Fibroblast of lung (primary cell): ENCODE measurements at regions not wholly inside any gene's neighbourhood (a gene's known extent, or its start where the extent isn't known, plus 50 kb on each side); places are given as distances from the start of the nearest gene placed in this dataset.

Source experiments
- DNase-seq, 2 donors: peaks; one replicate each; pipeline versions ENCODE4 v3.0.0 to v3.0.0-alpha.2; 2010; ENCODE audit warnings: low read depth in 2 of 2
- H2AFZ ChIP-seq: 2 replicates; pipeline ENCODE4 v1.5.1; 2012; ENCODE audit warnings: low read length, control low read depth, inconsistent platforms
- H3K27ac ChIP-seq: 2 replicates; pipeline ENCODE4 v1.5.1; 2011; ENCODE audit warnings: low read length, control low read depth; ENCODE audit not compliant: insufficient read depth
- H3K27me3 ChIP-seq: 2 replicates; pipeline ENCODE4 v1.5.1; 2011; ENCODE audit warnings: mild to moderate bottlenecking, low read length; ENCODE audit not compliant: control insufficient read depth, insufficient read depth
- H3K36me3 ChIP-seq: 2 replicates; pipeline ENCODE4 v1.5.1; 2011; ENCODE audit warnings: low read length; ENCODE audit not compliant: control insufficient read depth, insufficient read depth
- H3K4me1 ChIP-seq: 2 replicates; pipeline ENCODE4 v1.5.1; 2011; ENCODE audit warnings: low read length; ENCODE audit not compliant: control insufficient read depth, insufficient read depth; ENCODE audit errors: extremely low read depth
- H3K4me2 ChIP-seq: 2 replicates; pipeline ENCODE4 v1.5.1; 2011; ENCODE audit warnings: low read length, control low read depth; ENCODE audit not compliant: insufficient read depth; ENCODE audit errors: extremely low read depth
- H3K4me3 ChIP-seq, 4 experiments: fragments of 200-600 bp in 1 of 4; sonication (generic) in 1 of 4; replicated peaks in 1 of 4; 2 replicates each; pipeline ENCODE4 v1.5.1; 2011 to 2016; ENCODE audit warnings: low read length in 4 of 4, low read depth in 3 of 4, mild to moderate bottlenecking in 3 of 4, control low read depth in 2 of 4, inconsistent platforms in 1 of 4, mixed read lengths in 1 of 4; ENCODE audit not compliant: insufficient read depth in 1 of 4; ENCODE audit errors: control extremely low read depth in 1 of 4
- H3K79me2 ChIP-seq: 2 replicates; pipeline ENCODE4 v1.5.1; 2012; ENCODE audit warnings: mild to moderate bottlenecking, low read length, inconsistent platforms; ENCODE audit not compliant: control insufficient read depth, insufficient read depth
- H3K9ac ChIP-seq: 2 replicates; pipeline ENCODE4 v1.5.1; 2011; ENCODE audit warnings: mild to moderate bottlenecking, low read length, control low read depth; ENCODE audit not compliant: insufficient read depth
- H3K9me3 ChIP-seq: 2 replicates; pipeline ENCODE4 v1.5.1; 2012; ENCODE audit warnings: low read depth, low read length; ENCODE audit not compliant: control insufficient read depth, insufficient read depth
- H4K20me1 ChIP-seq: 2 replicates; pipeline ENCODE4 v1.5.1; 2011; ENCODE audit warnings: low read length; ENCODE audit not compliant: control insufficient read depth, insufficient read depth; ENCODE audit errors: extremely low read depth
- CTCF ChIP-seq, 2 donors: IDR thresholded peaks in 1 of 2; conservative IDR thresholded peaks in 1 of 2; 1 replicate in 1 of 2; 2 replicates in 1 of 2; pipeline ENCODE4 v1.5.1; 2011 to 2012; ENCODE audit warnings: low read length in 2 of 2, control low read depth in 1 of 2, inconsistent platforms in 1 of 2, low read depth in 1 of 2, mild to moderate bottlenecking in 1 of 2
- EZH2 ChIP-seq: IDR thresholded peaks from 2 replicates; pipeline ENCODE4 v1.5.1; 2012; ENCODE audit warnings: low read length, control low read depth, mild to moderate bottlenecking; ENCODE audit errors: missing control alignments

- Histone ChIP-seq H3K27me3 (no peaks in the 10 kb centered on the region), H3K9me3 (no peaks in the 10 kb centered on the region), H3K4me2 (no peak overlapping the region), H3K9ac (no peak overlapping the region), H3K79me2 (no peaks in the 10 kb centered on the region), H3K27ac (no peak overlapping the region), H3K36me3 (no peaks in the 10 kb centered on the region), H4K20me1 (no peaks in the 10 kb centered on the region), H3K4me1 (no peaks in the 10 kb centered on the region), H3K4me3 (no peak overlapping the region), H2AFZ (no peak overlapping the region)
- TF ChIP-seq CTCF (conservative IDR thresholded peaks at IDR 0.05 in 1 of 2, IDR thresholded peaks at IDR 0.05 in 1 of 2; ENCODE audit: low read depth in 1 of 2, low read length in 2 of 2) = no peak
- TF ChIP-seq EZH2 = no peak
- DNase-seq = no peak
Observed at GRCh38 chr12:111150921-111151840, 217.7 kb downstream of the PHETA1 start.

GRCh38 chr12:111150360-111150759, 218.5 kb downstream of the PHETA1 start:
- Histone ChIP-seq H3K9ac (no peak overlapping the region), H3K27ac (no peak overlapping the region), H3K36me3 (no peaks in the 10 kb centered on the region), H3K9me3 (no peaks in the 10 kb centered on the region), H3K4me2 (no peak overlapping the region), H4K20me1 (no peaks in the 10 kb centered on the region), H3K4me1 (no peaks in the 10 kb centered on the region), H2AFZ (no peak overlapping the region), H3K79me2 (no peaks in the 10 kb centered on the region), H3K27me3 (no peaks in the 10 kb centered on the region), H3K4me3 (no peak overlapping the region)
- TF ChIP-seq EZH2 = no peak
- no peak for TF ChIP-seq CTCF (conservative IDR thresholded peaks at IDR 0.05 in 1 of 2, IDR thresholded peaks at IDR 0.05 in 1 of 2; ENCODE audit: low read depth in 1 of 2, low read length in 2 of 2)
- no peak for DNase-seq

DNA sequence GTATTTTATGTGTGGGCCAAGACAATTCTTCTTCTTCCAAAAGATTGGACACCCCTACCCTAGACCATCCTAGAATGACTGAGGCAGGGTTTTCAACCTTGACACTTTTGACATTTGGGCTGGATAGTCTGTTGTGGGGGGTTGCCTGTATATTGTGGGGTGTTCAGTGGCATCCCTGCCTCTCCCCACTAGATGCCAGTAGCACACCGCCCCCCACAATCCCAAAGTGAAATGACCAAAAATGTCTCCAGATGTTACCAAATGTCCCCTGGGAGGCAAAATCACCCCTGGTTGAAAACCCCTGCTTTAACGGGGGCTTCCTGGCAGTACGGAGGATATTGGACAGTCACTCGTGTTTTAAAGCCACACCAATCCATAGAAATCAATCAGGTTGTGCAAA, 219.6 kb downstream of the PHETA1 start:
- no peaks in the 10 kb centered on the region for H3K27me3 ChIP-seq
- H3K36me3 ChIP-seq = no peaks in the 10 kb centered on the region
- H3K9me3 ChIP-seq = no peaks in the 10 kb centered on the region
- H2AFZ ChIP-seq = no peak overlapping the region
- no peak overlapping the region for H3K9ac ChIP-seq
- H4K20me1 ChIP-seq = no peaks in the 10 kb centered on the region
- H3K27ac ChIP-seq = no peak overlapping the region
- no peaks in the 10 kb centered on the region for H3K4me1 ChIP-seq
- TF ChIP-seq EZH2 (no peak), CTCF (conservative IDR thresholded peaks at IDR 0.05 in 1 of 2, IDR thresholded peaks at IDR 0.05 in 1 of 2; ENCODE audit: low read depth in 1 of 2, low read length in 2 of 2) (no peak)
- no peak overlapping the region for H3K4me3 ChIP-seq
- H3K79me2 ChIP-seq = no peaks in the 10 kb centered on the region
- no peak overlapping the region for H3K4me2 ChIP-seq
- DNase-seq = no peak
